ENCODE measurements at regions not wholly inside any gene's neighbourhood (a gene's known extent, or its start where the extent isn't known, plus 50 kb on each side); places are given as distances from the start of the nearest gene placed in this dataset.

DNA sequence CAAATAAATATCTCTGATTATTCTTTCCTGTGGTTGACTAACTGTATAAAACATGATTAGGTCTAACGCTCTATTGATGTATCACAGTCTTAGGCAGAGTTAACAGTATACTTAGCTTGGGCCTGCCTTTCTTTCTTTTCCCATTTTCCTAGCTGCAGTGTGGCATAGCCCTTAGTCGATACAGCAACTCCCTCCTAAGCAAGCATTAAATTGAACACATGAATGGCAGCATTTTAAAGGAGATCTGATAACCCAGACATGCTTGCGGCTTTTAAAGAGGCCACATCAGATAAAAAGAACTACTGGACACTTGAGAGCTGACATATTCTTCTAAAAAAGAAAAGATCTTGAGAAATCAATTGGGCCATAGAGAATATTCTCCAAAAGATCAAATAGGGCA lies 312.0 kb upstream of the TMPRSS15 start:
- no peak for TF ChIP-seq CTBP1 (IDR thresholded peaks at IDR 0.05; ENCODE audit: borderline replicate concordance)
- TF ChIP-seq, protein P1, sequence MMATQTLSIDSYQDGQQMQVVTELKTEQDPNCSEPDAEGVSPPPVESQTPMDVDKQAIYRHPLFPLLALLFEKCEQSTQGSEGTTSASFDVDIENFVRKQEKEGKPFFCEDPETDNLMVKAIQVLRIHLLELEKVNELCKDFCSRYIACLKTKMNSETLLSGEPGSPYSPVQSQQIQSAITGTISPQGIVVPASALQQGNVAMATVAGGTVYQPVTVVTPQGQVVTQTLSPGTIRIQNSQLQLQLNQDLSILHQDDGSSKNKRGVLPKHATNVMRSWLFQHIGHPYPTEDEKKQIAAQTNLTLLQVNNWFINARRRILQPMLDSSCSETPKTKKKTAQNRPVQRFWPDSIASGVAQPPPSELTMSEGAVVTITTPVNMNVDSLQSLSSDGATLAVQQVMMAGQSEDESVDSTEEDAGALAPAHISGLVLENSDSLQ (IDR thresholded peaks at IDR 0.05): no peak

Measured in HEK293T (cell line).